ENCODE measurements at regions not wholly inside any gene's neighbourhood (a gene's known extent, or its start where the extent isn't known, plus 50 kb on each side); places are given as distances from the start of the nearest gene placed in this dataset.

- Histone ChIP-seq H3K4me3 (ENCODE audit: low read depth, low read length) (no peak overlapping the region), H3K36me3 (ENCODE audit: control insufficient read depth, insufficient read depth, low read length) (no peaks in the 10 kb centered on the region), H2AFZ (no peak overlapping the region), H3K9me3 (ENCODE audit: control insufficient read depth, low read length) (no peaks in the 10 kb centered on the region), H3K9ac (no peak overlapping the region), H3K27ac (no peak overlapping the region), H3K27me3 (ENCODE audit: control insufficient read depth, insufficient read depth, low read length) (no peaks in the 10 kb centered on the region), H3K4me2 (ENCODE audit: low read length) (no peak overlapping the region), H3K79me2 (no peaks in the 10 kb centered on the region), H3K4me1 (no peaks in the 10 kb centered on the region)
- TF ChIP-seq CTCF (IDR thresholded peaks at IDR 0.05), result no peak
Observed at GRCh38 chr3:181610973-181611265, 100.8 kb upstream of the SOX2 start.

GRCh38 chr3:181610083-181610972 is 101.4 kb upstream of the SOX2 start:
- Histone ChIP-seq H3K4me2 (ENCODE audit: low read length) (no peak overlapping the region), H3K27ac (no peak overlapping the region), H3K4me3 (ENCODE audit: low read depth, low read length) (no peak overlapping the region), H3K27me3 (ENCODE audit: control insufficient read depth, insufficient read depth, low read length) (no peaks in the 10 kb centered on the region), H3K79me2 (no peaks in the 10 kb centered on the region), H3K36me3 (ENCODE audit: control insufficient read depth, insufficient read depth, low read length) (no peaks in the 10 kb centered on the region), H3K9ac (no peak overlapping the region), H3K4me1 (no peaks in the 10 kb centered on the region), H2AFZ (no peak overlapping the region), H3K9me3 (ENCODE audit: control insufficient read depth, low read length) (no peaks in the 10 kb centered on the region)
- no peak for TF ChIP-seq CTCF (IDR thresholded peaks at IDR 0.05)

GRCh38 chr3:181609030-181609767 is 102.5 kb upstream of the SOX2 start:
- H3K4me2 ChIP-seq (ENCODE audit: low read length), result no peak overlapping the region
- H3K4me1 ChIP-seq, result no peaks in the 10 kb centered on the region
- H3K79me2 ChIP-seq, result no peaks in the 10 kb centered on the region
- H2AFZ ChIP-seq, result no peak overlapping the region
- no peaks in the 10 kb centered on the region for H3K36me3 ChIP-seq (ENCODE audit: control insufficient read depth, insufficient read depth, low read length)
- no peak overlapping the region for H3K4me3 ChIP-seq (ENCODE audit: low read depth, low read length)
- TF ChIP-seq CTCF (IDR thresholded peaks at IDR 0.05), result no peak
- H3K9me3 ChIP-seq (ENCODE audit: control insufficient read depth, low read length), result no peaks in the 10 kb centered on the region
- H3K27me3 ChIP-seq (ENCODE audit: control insufficient read depth, insufficient read depth, low read length), result no peaks in the 10 kb centered on the region
- H3K9ac ChIP-seq, result no peak overlapping the region
- no peak overlapping the region for H3K27ac ChIP-seq

- H3K27ac ChIP-seq, result no peak overlapping the region
- H3K9me3 ChIP-seq (ENCODE audit: control insufficient read depth, low read length), result no peaks in the 10 kb centered on the region
- H3K4me2 ChIP-seq (ENCODE audit: low read length), result no peak overlapping the region
- H3K27me3 ChIP-seq (ENCODE audit: control insufficient read depth, insufficient read depth, low read length), result no peaks in the 10 kb centered on the region
- H3K36me3 ChIP-seq (ENCODE audit: control insufficient read depth, insufficient read depth, low read length), result no peaks in the 10 kb centered on the region
- no peaks in the 10 kb centered on the region for H3K79me2 ChIP-seq
- no peak overlapping the region for H3K9ac ChIP-seq
- no peak for TF ChIP-seq CTCF (IDR thresholded peaks at IDR 0.05)
- no peak overlapping the region for H3K4me3 ChIP-seq (ENCODE audit: low read depth, low read length)
- H3K4me1 ChIP-seq, result no peaks in the 10 kb centered on the region
- no peak overlapping the region for H2AFZ ChIP-seq
Observed at GRCh38 chr3:181604267-181604666, 107.5 kb upstream of the SOX2 start.
